HG02642 (cell line): ENCODE measurements at regions not wholly inside any gene's neighbourhood (a gene's known extent, or its start where the extent isn't known, plus 50 kb on each side); places are given as distances from the start of the nearest gene placed in this dataset.
A peak's percentile ranks its signal among the peaks of the same experiment; 100 is the strongest.

Experiments used
- ATAC-seq: cut with Tn5 transposase; IDR thresholded peaks from one replicate; pipeline ENCODE4 v1.9.1; 2021; ENCODE audit warnings: mild to moderate bottlenecking; ENCODE audit not compliant: unreplicated experiment, poor library complexity

DNA sequence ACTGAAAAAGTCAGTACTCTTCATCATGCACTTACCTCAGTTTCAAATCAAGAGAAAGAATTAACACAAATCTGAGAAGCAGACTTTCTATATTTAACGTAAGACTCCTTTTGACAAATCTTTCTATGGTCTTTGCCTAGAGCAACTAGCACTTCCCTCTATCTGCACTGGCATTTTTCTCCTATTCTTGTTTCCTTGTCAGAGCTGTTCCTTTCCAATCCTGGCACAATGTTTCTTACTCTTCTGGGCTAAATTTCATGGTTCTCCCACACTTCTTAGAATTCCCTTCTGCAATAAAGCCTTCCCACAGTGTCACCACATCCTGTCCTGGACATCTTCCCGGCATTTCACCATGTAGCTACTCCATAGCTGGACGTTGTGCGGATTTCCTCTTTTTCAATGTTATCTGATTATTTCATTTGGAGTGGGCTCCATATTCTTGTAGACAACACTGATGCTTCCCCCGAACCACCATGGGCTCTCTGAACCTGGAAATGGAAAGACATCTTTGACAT lies 144.7 kb upstream of the CTNNA2 start:
- no peak for ATAC-seq

- ATAC-seq = no peak
Measured at GRCh38 chr2:79359419-79359818, 153.4 kb upstream of the CTNNA2 start.

DNA sequence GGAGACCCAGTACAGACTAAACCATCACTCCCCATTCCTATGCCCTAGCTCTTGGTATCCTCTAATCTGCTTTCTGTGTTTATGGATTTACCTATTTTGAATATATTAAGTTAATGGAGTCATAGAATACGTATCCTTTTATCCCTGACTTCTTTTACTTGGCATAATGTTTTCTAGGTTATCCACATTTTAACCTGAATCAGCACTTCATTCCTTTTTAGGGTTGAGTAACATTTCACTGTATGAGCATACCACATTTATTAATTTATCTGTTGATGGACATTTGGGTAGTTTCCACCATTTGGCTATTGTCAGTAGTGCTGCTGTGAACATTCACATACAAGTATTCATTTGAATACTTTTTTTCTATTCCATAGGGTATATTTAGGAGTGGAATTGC lies 157.3 kb upstream of the CTNNA2 start:
- no peak for ATAC-seq

DNA sequence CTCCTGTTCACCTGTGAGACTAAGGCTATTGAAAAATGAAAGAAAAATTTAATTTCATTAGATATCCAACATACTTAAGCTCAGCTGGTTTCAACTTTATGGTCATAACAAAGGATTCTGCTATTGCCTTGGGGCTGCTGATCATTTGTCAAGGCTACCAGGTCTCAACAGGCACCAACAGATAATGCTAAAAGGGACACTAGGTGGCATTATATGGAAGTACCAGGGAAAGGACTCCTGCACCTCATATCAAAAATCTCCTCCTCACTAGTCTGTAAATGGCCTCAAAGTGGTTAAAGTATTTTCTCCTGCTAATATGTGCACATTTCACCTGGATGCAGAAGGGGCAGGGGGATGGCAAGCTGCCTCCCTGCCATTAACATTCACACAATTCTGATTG lies 167.9 kb upstream of the REG3A start:
- ATAC-seq = no peak

GRCh38 chr2:79320871-79321270 lies 161.3 kb upstream of the REG3A start:
- ATAC-seq = no peak

GRCh38 chr2:79294994-79295393 lies 135.4 kb upstream of the REG3A start:
- ATAC-seq = no peak

GRCh38 chr2:79292958-79293315 lies 133.4 kb upstream of the REG3A start:
- ATAC-seq = no peak

GRCh38 chr2:79292239-79292957 lies 132.8 kb upstream of the REG3A start:
- no peak for ATAC-seq

GRCh38 chr2:79275863-79276262 lies 116.3 kb upstream of the REG3A start:
- no peak for ATAC-seq

GRCh38 chr2:79275197-79275596 lies 115.6 kb upstream of the REG3A start:
- no peak for ATAC-seq

DNA sequence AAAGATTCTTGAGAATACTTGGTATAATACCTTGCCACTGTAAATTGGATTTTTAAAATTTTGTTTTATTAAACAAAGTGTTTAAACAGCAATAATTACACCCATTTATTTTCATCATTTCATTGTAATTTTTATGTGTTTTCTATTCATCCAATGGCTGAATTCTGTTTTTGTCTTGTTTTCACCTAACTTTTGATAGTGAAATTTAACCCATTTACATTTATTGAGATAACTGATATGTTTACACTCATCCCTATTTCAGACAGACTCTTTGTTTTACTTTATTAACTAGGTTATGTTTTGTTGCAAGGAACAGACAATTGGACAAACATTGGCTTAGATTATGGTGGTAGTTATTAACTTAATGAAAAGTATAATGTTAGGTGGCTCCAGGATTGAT lies 113.1 kb upstream of the REG3A start:
- ATAC-seq = no peak

- no peak for ATAC-seq
Measured at GRCh38 chr2:79271456-79271855, 111.9 kb upstream of the REG3A start.

DNA sequence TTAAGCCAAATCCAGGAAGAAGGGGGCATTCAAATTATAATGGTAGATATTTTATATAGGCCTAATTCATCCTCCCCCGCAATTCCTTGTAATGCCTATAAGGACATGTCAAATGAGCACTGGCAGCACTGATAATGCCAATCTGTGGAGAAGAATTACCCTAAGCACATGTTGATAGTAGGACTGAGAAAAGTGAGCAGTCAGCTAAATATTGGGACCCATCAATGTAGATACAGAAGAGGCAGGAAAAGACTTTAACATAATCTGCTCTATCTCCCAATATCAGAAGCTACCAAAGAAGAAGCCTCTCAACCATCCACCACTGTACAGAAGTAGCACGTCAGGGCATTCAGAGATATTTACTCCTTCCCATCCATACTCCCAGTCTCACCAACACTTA lies 101.3 kb upstream of the REG3A start:
- no peak for ATAC-seq

GRCh38 chr2:79259959-79260358 lies 100.4 kb upstream of the REG3A start:
- no peak for ATAC-seq

- no peak for ATAC-seq
Measured at GRCh38 chr2:79259296-79259695, 99.7 kb upstream of the REG3A start.

DNA sequence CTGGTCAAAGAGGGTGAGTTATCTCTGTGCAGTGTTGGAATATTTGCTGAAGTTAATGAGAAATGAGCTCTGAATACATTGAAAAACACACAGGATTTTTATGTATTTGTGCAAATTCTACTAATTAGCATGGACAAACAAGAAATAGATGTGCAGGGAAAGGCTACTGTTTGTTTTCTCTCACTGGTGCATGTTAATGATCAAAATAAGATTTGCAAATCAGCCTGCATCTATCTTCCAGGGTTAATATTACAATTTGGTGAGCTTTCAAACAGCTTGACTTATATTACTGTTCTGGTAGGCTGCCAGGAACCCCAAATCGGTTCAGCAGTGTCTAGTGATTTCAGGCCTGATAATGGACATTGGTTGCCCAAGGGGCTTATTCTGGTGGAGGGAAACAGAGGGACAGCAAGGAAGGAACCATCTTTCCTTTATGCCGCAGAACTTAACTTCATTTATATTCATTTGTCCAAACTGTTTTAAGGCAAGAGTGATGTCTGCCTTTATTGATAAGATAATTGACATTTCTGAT lies 93.8 kb upstream of the REG3A start:
- ATAC-seq = no peak

GRCh38 chr2:79250656-79251055 lies 91.1 kb upstream of the REG3A start:
- no peak for ATAC-seq

- no peak for ATAC-seq
Measured at GRCh38 chr2:79248776-79249175, 89.2 kb upstream of the REG3A start.

GRCh38 chr2:79235135-79235534 lies 75.6 kb upstream of the REG3A start:
- ATAC-seq = no peak

- no peak for ATAC-seq
Measured at GRCh38 chr2:79223539-79223938, 64.0 kb upstream of the REG3A start.

DNA sequence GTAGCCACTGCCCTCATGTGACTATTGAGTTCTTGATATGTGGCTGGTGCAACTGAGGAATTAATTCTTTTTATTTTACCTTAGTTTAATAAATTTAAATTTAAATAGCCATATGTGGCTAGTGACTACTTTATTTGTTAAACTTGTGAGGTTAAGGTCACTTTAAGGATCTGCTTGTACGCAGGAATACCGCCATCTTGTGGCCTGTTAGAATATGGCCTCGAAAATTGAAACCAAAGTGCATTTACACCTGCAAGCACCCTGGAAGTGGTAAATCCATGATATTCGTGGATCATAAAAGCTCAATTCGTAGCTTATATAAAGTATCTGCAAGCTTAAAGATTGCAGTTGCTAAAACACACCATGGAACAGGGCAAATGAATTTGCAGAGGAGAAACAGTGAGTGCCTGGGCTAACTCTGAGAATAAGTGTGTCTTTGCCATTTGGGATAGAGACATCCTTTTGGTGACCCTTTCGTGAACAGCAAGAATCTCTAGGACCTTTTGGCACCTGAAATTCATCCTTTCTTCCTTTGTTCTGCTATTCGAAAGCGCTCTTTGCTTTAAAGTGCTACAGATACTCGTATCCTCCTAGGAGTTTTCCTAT lies 59.9 kb upstream of the REG3A start:
- peak; percentile 80 for ATAC-seq
